BE2C (cell line): ENCODE measurements at regions not wholly inside any gene's neighbourhood (a gene's known extent, or its start where the extent isn't known, plus 50 kb on each side); places are given as distances from the start of the nearest gene placed in this dataset.

ENCODE experiments used
- DNase-seq: peaks from one replicate; pipeline ENCODE4 v3.0.0-alpha.2; 2020
- H3K27me3 ChIP-seq: fragments of 250-450 bp; sonication (Bioruptor Pico); 2 replicates; pipeline ENCODE4 v1.5.1; 2020; ENCODE audit warnings: mild to moderate bottlenecking
- H3K36me3 ChIP-seq: fragments of 250-450 bp; sonication (Bioruptor Pico); 2 replicates; pipeline ENCODE4 v1.5.1; 2020; ENCODE audit warnings: mild to moderate bottlenecking
- H3K4me1 ChIP-seq: fragments of 250-450 bp; sonication (Bioruptor Pico); 2 replicates; pipeline ENCODE4 v1.5.1; 2020
- H3K4me3 ChIP-seq: 2 replicates; pipeline ENCODE4 v1.5.1; 2011; ENCODE audit warnings: low read depth, low read length
- H3K9me3 ChIP-seq: fragments of 250-450 bp; sonication (Bioruptor Pico); 2 replicates; pipeline ENCODE4 v1.5.1; 2020
- CTCF ChIP-seq: IDR thresholded peaks from 2 replicates; pipeline ENCODE4 v1.5.1; 2012; ENCODE audit warnings: mild to moderate bottlenecking, low read depth, low read length

GRCh38 chr12:111214401-111214800 lies 154.5 kb downstream of the PHETA1 start:
- Histone ChIP-seq H3K4me3 (no peak overlapping the region), H3K4me1 (peaks cover 11% of the 10 kb centered on the region), H3K27me3 (no peaks in the 10 kb centered on the region), H3K9me3 (no peaks in the 10 kb centered on the region), H3K36me3 (no peaks in the 10 kb centered on the region)
- no peak for DNase-seq
- TF ChIP-seq CTCF, result no peak

- no peak overlapping the region for H3K4me3 ChIP-seq
- no peaks in the 10 kb centered on the region for H3K36me3 ChIP-seq
- no peaks in the 10 kb centered on the region for H3K27me3 ChIP-seq
- no peaks in the 10 kb centered on the region for H3K9me3 ChIP-seq
- no peak for TF ChIP-seq CTCF
- peaks cover 18% of the 10 kb centered on the region for H3K4me1 ChIP-seq
- DNase-seq, result no peak
Observed at GRCh38 chr12:111213561-111213960, 155.3 kb downstream of the PHETA1 start.

GRCh38 chr12:111212814-111213456 lies 156.0 kb downstream of the PHETA1 start:
- TF ChIP-seq CTCF, result no peak
- Histone ChIP-seq H3K27me3 (no peaks in the 10 kb centered on the region), H3K36me3 (no peaks in the 10 kb centered on the region), H3K4me3 (no peak overlapping the region), H3K9me3 (no peaks in the 10 kb centered on the region), H3K4me1 (peaks cover 20% of the 10 kb centered on the region)
- no peak for DNase-seq

- Histone ChIP-seq H3K27me3 (no peaks in the 10 kb centered on the region), H3K4me1 (peaks cover 23% of the 10 kb centered on the region), H3K4me3 (no peak overlapping the region), H3K9me3 (no peaks in the 10 kb centered on the region), H3K36me3 (no peaks in the 10 kb centered on the region)
- TF ChIP-seq CTCF, result no peak
- DNase-seq, result no peak
Observed at GRCh38 chr12:111211910-111212757, 156.8 kb downstream of the PHETA1 start.

GRCh38 chr12:111209811-111210210 lies 159.1 kb downstream of the PHETA1 start:
- no peaks in the 10 kb centered on the region for H3K9me3 ChIP-seq
- peak; percentile 80 for DNase-seq
- no peak overlapping the region; the same call in 1 of the 2 replicates for H3K4me3 ChIP-seq
- peaks cover 25% of the 10 kb centered on the region for H3K4me1 ChIP-seq
- H3K27me3 ChIP-seq, result no peaks in the 10 kb centered on the region
- H3K36me3 ChIP-seq, result no peaks in the 10 kb centered on the region
- no peak for TF ChIP-seq CTCF

- Histone ChIP-seq H3K4me1 (peaks cover 17% of the 10 kb centered on the region), H3K9me3 (no peaks in the 10 kb centered on the region), H3K4me3 (no peak overlapping the region), H3K36me3 (no peaks in the 10 kb centered on the region), H3K27me3 (no peaks in the 10 kb centered on the region)
- DNase-seq, result no peak
- no peak for TF ChIP-seq CTCF
Observed at GRCh38 chr12:111207761-111208160, 161.1 kb downstream of the PHETA1 start.
